ENCODE measurements at regions not wholly inside any gene's neighbourhood (a gene's known extent, or its start where the extent isn't known, plus 50 kb on each side); places are given as distances from the start of the nearest gene placed in this dataset.

GRCh38 chr20:12936020-12936419 lies 72.8 kb upstream of the SPTLC3 start:
- TF ChIP-seq REST (tag by site-specific recombination; IDR thresholded peaks at IDR 0.05) (no peak), TCF7L2 (IDR thresholded peaks at IDR 0.05; ENCODE audit: borderline replicate concordance, low read depth, low read length) (no peak)
